Smooth muscle cell (in vitro differentiated cells): ENCODE measurements at regions not wholly inside any gene's neighbourhood (a gene's known extent, or its start where the extent isn't known, plus 50 kb on each side); places are given as distances from the start of the nearest gene placed in this dataset. TPM values are rescaled to one million over a fixed set of nuclear protein-coding genes. Genes with fewer than 3 reads are reported as not detected.

Experiments
- DNase-seq: peaks from one replicate; lab custom pipeline; 2025; ENCODE audit not compliant: unreplicated experiment; lab: John Stamatoyannopoulos, UW
- H2AFZ ChIP-seq: fragments of 200-600 bp; sonication (generic); 2 replicates; pipeline ENCODE4 v1.6.0; 2016; ENCODE audit warnings: antibody characterized with exemption, low read depth, mild to moderate bottlenecking
- H3F3A ChIP-seq: fragments of 200-600 bp; sonication (generic); 2 replicates; pipeline ENCODE4 v1.6.0; 2017; ENCODE audit warnings: antibody characterized with exemption, low read depth
- H3K27ac ChIP-seq: fragments of 200-600 bp; sonication (generic); 2 replicates; pipeline ENCODE4 v1.5.1; 2016; ENCODE audit warnings: low read depth, mild to moderate bottlenecking
- H3K27me3 ChIP-seq: fragments of 200-600 bp; sonication (generic); 2 replicates; pipeline ENCODE4 v1.6.1; 2016; ENCODE audit warnings: low read depth, mild to moderate bottlenecking
- H3K36me3 ChIP-seq: fragments of 200-600 bp; sonication (generic); 2 replicates; pipeline ENCODE4 v1.5.1; 2016; ENCODE audit warnings: low read depth
- H3K4me1 ChIP-seq: fragments of 200-600 bp; sonication (generic); 2 replicates; pipeline ENCODE4 v1.5.1; 2016; ENCODE audit warnings: low read depth
- H3K4me2 ChIP-seq: fragments of 200-600 bp; sonication (generic); 2 replicates; pipeline ENCODE4 v1.6.0; 2016; ENCODE audit warnings: mild to moderate bottlenecking
- H3K4me3 ChIP-seq: fragments of 200-600 bp; sonication (generic); 2 replicates; pipeline ENCODE4 v1.5.1; 2016; ENCODE audit warnings: mild to moderate bottlenecking
- H3K79me2 ChIP-seq: fragments of 200-600 bp; sonication (generic); 2 replicates; pipeline ENCODE4 v1.6.0; 2016; ENCODE audit warnings: low read depth, mild to moderate bottlenecking
- H3K9ac ChIP-seq: fragments of 200-600 bp; sonication (generic); 2 replicates; pipeline ENCODE4 v1.6.0; 2016; ENCODE audit warnings: low read depth
- H3K9me3 ChIP-seq: fragments of 200-600 bp; sonication (generic); replicated peaks from 2 replicates; pipeline ENCODE4 v1.5.1; 2016; ENCODE audit warnings: low read depth
- H4K20me1 ChIP-seq: fragments of 200-600 bp; sonication (generic); 2 replicates; pipeline ENCODE4 v1.6.0; 2016; ENCODE audit warnings: low read depth
- CTCF ChIP-seq: fragments of 200-600 bp; sonication (generic); IDR thresholded peaks from 2 replicates; pipeline ENCODE4 v1.5.1; 2017; ENCODE audit warnings: borderline replicate concordance, mild to moderate bottlenecking, antibody characterized with exemption; ENCODE audit not compliant: insufficient read depth, poor library complexity, severe bottlenecking
- WGBS: methylation state at CpG from one replicate; pipeline ENCODE4 v1.1.7; 2016; ENCODE audit warnings: low lambda C conversion rate; 5-methylcytosine and 5-hydroxymethylcytosine counted together
- small RNA-seq: library from RNA; depleted of rRNA; stranded (forward); fragments of <200 nt; gene quantifications from one replicate; pipeline ENCODE3, GENCODE V24; 2014

- H3K27me3 ChIP-seq = no peaks in the 10 kb centered on the region
- H4K20me1 ChIP-seq = no peaks in the 10 kb centered on the region
- no peak overlapping the region for H3K27ac ChIP-seq
- H3K36me3 ChIP-seq = no peaks in the 10 kb centered on the region
- H2AFZ ChIP-seq = no peak overlapping the region
- WGBS = 95% methylated on average over 2 of the region's 2 CpGs
- no peak overlapping the region for H3K4me3 ChIP-seq
- no peaks in the 10 kb centered on the region for H3K79me2 ChIP-seq
- H3F3A ChIP-seq = no peaks in the 10 kb centered on the region
- H3K9ac ChIP-seq = no peak overlapping the region
- DNase-seq = no peak
- H3K4me2 ChIP-seq = no peak overlapping the region
- TF ChIP-seq CTCF = no peak
- no peaks in the 10 kb centered on the region for H3K9me3 ChIP-seq
- H3K4me1 ChIP-seq = peaks cover 3% of the 10 kb centered on the region
Observed at GRCh38 chr1:221791846-221792245, 50.0 kb upstream of the DUSP10 start.

Small RNA genes in the stretch of these regions (small RNA-seq; reads per million reads assigned to genes)
- gene RNU6-403P = not detected
